GM23338 (cell line): ENCODE measurements at regions not wholly inside any gene's neighbourhood (a gene's known extent, or its start where the extent isn't known, plus 50 kb on each side); places are given as distances from the start of the nearest gene placed in this dataset.

ENCODE experiments used
- ATAC-seq: fragments of 200-7000 bp; cut with Tn5 transposase; 3 replicates; pipeline ENCODE4 v1.9.1; 2020
- DNase-seq: peaks from one replicate; pipeline ENCODE4 v3.0.0-alpha.2; 2015; ENCODE audit warnings: low spot score
- H2AFZ ChIP-seq: fragments of 200-600 bp; sonication (generic); 2 replicates; pipeline ENCODE4 v1.8.0; 2016; ENCODE audit warnings: antibody characterized with exemption, mild to moderate bottlenecking, moderate library complexity
- H3F3A ChIP-seq: fragments of 200-600 bp; sonication (generic); replicated peaks from 2 replicates; pipeline ENCODE4 v1.8.0; 2017; ENCODE audit warnings: antibody characterized with exemption, mixed run types, low read depth
- H3K27ac ChIP-seq: fragments of 200-600 bp; sonication (generic); 2 replicates; pipeline ENCODE4 v1.6.1; 2016; ENCODE audit warnings: low read depth
- H3K27me3 ChIP-seq: fragments of 200-600 bp; sonication (generic); 2 replicates; pipeline ENCODE4 v1.8.0; 2016; ENCODE audit warnings: mild to moderate bottlenecking, mixed run types, moderate library complexity; ENCODE audit not compliant: insufficient read depth
- H3K36me3 ChIP-seq: fragments of 200-600 bp; sonication (generic); 2 replicates; pipeline ENCODE4 v1.8.0; 2016; ENCODE audit warnings: mild to moderate bottlenecking; ENCODE audit not compliant: insufficient read depth
- H3K4me1 ChIP-seq: fragments of 200-600 bp; sonication (generic); 2 replicates; pipeline ENCODE4 v1.8.0; 2016; ENCODE audit warnings: mild to moderate bottlenecking, moderate library complexity; ENCODE audit not compliant: insufficient read depth
- H3K4me2 ChIP-seq: fragments of 200-600 bp; sonication (generic); 2 replicates; pipeline ENCODE4 v1.7.1; 2017; ENCODE audit warnings: mixed run types
- H3K4me3 ChIP-seq: fragments of 200-600 bp; sonication (generic); 2 replicates; pipeline ENCODE4 v1.6.1; 2016; ENCODE audit warnings: mixed run types
- H3K79me2 ChIP-seq: fragments of 200-600 bp; sonication (generic); replicated peaks from 2 replicates; pipeline ENCODE4 v1.8.0; 2017; ENCODE audit warnings: mild to moderate bottlenecking; ENCODE audit not compliant: insufficient read depth
- H3K9me2 ChIP-seq: fragments of 200-600 bp; sonication (generic); 2 replicates; pipeline ENCODE4 v1.8.0; 2017; ENCODE audit not compliant: insufficient read depth
- H4K20me1 ChIP-seq: fragments of 200-600 bp; sonication (generic); replicated peaks from 2 replicates; pipeline ENCODE4 v1.8.0; 2017; ENCODE audit warnings: mild to moderate bottlenecking; ENCODE audit not compliant: insufficient read depth
- H3K27ac Mint-ChIP-seq: 2 replicates; pipeline ENCODE4 v1.8.0; 2020; ENCODE audit warnings: inconsistent platforms, mild to moderate bottlenecking, moderate library complexity, mixed read lengths
- H3K27me3 Mint-ChIP-seq: 3 replicates; pipeline ENCODE4 v1.8.0; 2022; ENCODE audit warnings: low read depth, mild to moderate bottlenecking, moderate library complexity, mixed read lengths, inconsistent platforms; ENCODE audit not compliant: insufficient read depth, poor library complexity
- H3K36me3 Mint-ChIP-seq: 3 replicates; pipeline ENCODE4 v1.8.0; 2021; ENCODE audit warnings: low read depth, mild to moderate bottlenecking, inconsistent platforms, moderate library complexity, mixed read lengths
- H3K4me1 Mint-ChIP-seq: 3 replicates; pipeline ENCODE4 v1.8.0; 2020; ENCODE audit warnings: mild to moderate bottlenecking, inconsistent platforms, mixed read lengths
- H3K4me3 Mint-ChIP-seq: 3 replicates; pipeline ENCODE4 v1.8.0; 2021; ENCODE audit warnings: moderate library complexity, mild to moderate bottlenecking, inconsistent platforms, mixed read lengths
- H3K9me3 Mint-ChIP-seq: 3 replicates; pipeline ENCODE4 v1.8.0; 2020; ENCODE audit warnings: moderate library complexity, mild to moderate bottlenecking, inconsistent platforms, mixed read lengths
- CREB1 ChIP-seq: fragments of 250-450 bp; sonication (Bioruptor Pico); IDR thresholded peaks from 2 replicates; pipeline ENCODE4 v1.5.0; 2020; ENCODE audit warnings: low read depth, mild to moderate bottlenecking, moderate library complexity
- EZH2 ChIP-seq: fragments of 200-600 bp; sonication (generic); IDR thresholded peaks from one replicate; pipeline ENCODE4 v1.8.0; 2017; ENCODE audit warnings: antibody characterized with exemption, mild to moderate bottlenecking, low read depth; ENCODE audit not compliant: unreplicated experiment
- EZH2phosphoT487 ChIP-seq: fragments of 200-600 bp; sonication (generic); IDR thresholded peaks from one replicate; pipeline ENCODE4 v1.8.1; 2018; ENCODE audit warnings: antibody characterized with exemption; ENCODE audit not compliant: unreplicated experiment
- POLR2AphosphoS5 ChIP-seq: IDR thresholded peaks from 2 replicates; pipeline ENCODE4 v1.6.1; 2016; ENCODE audit warnings: antibody characterized with exemption, low read depth
- STAT1 ChIP-seq: IDR thresholded peaks from one replicate; pipeline ENCODE4 v1.6.1; 2016; ENCODE audit warnings: antibody characterized with exemption; ENCODE audit not compliant: unreplicated experiment
- ZNF114 ChIP-seq: fragments of 250-450 bp; sonication (Bioruptor Pico); IDR thresholded peaks from 2 replicates; pipeline ENCODE4 v1.5.0; 2020; ENCODE audit warnings: mild to moderate bottlenecking, moderate library complexity
- ZNF331 ChIP-seq: fragments of 250-450 bp; sonication (Bioruptor Pico); IDR thresholded peaks from 2 replicates; pipeline ENCODE4 v1.5.0; 2020; ENCODE audit warnings: low read depth, mild to moderate bottlenecking, moderate library complexity
- TF ChIP-seq, protein P1 (sequence below): IDR thresholded peaks from 2 replicates; pipeline ENCODE4 v1.6.1; 2016; ENCODE audit warnings: antibody characterized with exemption
- TF ChIP-seq, protein P2 (sequence below): fragments of 250-450 bp; sonication (Bioruptor Pico); IDR thresholded peaks from 2 replicates; pipeline ENCODE4 v1.5.0; 2020; ENCODE audit warnings: mild to moderate bottlenecking, moderate library complexity

DNA sequence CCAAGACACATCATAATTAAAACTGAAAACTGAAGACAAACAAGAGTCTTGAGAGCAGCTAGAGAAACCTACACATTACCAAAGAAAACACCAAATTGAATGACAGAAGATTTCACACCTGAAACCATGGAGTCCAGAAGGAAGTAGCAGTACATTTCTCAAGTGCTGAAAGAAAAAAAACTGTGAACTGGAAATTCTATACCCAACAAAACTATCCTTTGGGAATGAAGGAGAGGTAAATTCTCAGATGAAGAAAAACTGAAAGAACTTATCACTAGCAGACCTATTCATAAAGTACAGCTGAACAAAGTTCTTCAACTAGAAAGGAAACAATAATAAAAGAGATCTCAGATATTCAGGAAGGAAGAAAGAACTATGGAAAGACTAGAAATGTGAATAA is 198.7 kb upstream of the ZNF507 start:
- H3K9me2 ChIP-seq, result no peaks in the 10 kb centered on the region
- no peaks in the 10 kb centered on the region for H3F3A ChIP-seq
- no peak overlapping the region for H3K4me2 ChIP-seq
- peaks cover 4% of the 10 kb centered on the region; the same call in 1 of the 3 replicates for H3K36me3 Mint-ChIP-seq
- peaks cover 2% of the 10 kb centered on the region for H3K27me3 Mint-ChIP-seq
- DNase-seq, result no peak
- no peak overlapping the region for H3K27ac ChIP-seq
- peaks cover 5% of the 10 kb centered on the region for H3K36me3 ChIP-seq
- H3K4me3 Mint-ChIP-seq, result no peak overlapping the region
- H3K27me3 ChIP-seq, result no peaks in the 10 kb centered on the region
- H2AFZ ChIP-seq, result no peak overlapping the region
- no peak for TF ChIP-seq CREB1 (CRISPR knock-in tag)
- no peak for TF ChIP-seq STAT1
- TF ChIP-seq EZH2, result no peak
- no peak for TF ChIP-seq ZNF114 (CRISPR knock-in tag)
- TF ChIP-seq, protein P1, sequence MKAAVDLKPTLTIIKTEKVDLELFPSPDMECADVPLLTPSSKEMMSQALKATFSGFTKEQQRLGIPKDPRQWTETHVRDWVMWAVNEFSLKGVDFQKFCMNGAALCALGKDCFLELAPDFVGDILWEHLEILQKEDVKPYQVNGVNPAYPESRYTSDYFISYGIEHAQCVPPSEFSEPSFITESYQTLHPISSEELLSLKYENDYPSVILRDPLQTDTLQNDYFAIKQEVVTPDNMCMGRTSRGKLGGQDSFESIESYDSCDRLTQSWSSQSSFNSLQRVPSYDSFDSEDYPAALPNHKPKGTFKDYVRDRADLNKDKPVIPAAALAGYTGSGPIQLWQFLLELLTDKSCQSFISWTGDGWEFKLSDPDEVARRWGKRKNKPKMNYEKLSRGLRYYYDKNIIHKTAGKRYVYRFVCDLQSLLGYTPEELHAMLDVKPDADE, result no peak
- TF ChIP-seq POLR2AphosphoS5, result no peak
- H3K4me1 ChIP-seq, result no peaks in the 10 kb centered on the region
- ATAC-seq, result no peak
- H3K9me3 Mint-ChIP-seq, result peaks cover 25% of the 10 kb centered on the region
- H3K79me2 ChIP-seq, result no peaks in the 10 kb centered on the region
- H3K27ac Mint-ChIP-seq, result no peak overlapping the region
- no peak overlapping the region for H3K4me3 ChIP-seq
- no peaks in the 10 kb centered on the region for H4K20me1 ChIP-seq
- no peaks in the 10 kb centered on the region for H3K4me1 Mint-ChIP-seq

DNA sequence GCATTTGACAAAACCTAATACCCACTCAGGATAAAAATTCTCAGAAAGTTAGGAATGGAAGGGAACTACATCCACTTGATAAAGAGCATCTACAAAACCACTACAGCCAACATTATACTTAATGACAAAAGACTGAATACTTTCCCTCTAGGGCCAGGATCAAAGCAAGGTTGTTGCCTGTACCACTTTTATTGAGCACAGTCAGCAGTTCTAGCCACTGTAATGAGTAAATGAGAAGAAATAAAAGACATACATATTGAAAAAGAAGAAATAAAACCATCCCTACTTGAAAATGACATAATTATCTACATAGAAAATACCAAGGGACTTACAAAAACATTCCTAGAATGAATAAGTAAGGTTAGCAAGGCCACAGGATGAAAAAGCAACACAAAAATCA is 194.8 kb upstream of the ZNF507 start:
- Histone ChIP-seq H3K4me2 (no peak overlapping the region), H2AFZ (no peak overlapping the region), H3K36me3 (peaks cover 5% of the 10 kb centered on the region), H3K27ac (no peak overlapping the region), H3F3A (no peaks in the 10 kb centered on the region), H3K4me1 (no peaks in the 10 kb centered on the region), H4K20me1 (no peaks in the 10 kb centered on the region), H3K79me2 (no peaks in the 10 kb centered on the region), H3K27me3 (no peaks in the 10 kb centered on the region), H3K4me3 (no peak overlapping the region), H3K9me2 (no peaks in the 10 kb centered on the region)
- H3K27me3 Mint-ChIP-seq, result no peaks in the 10 kb centered on the region
- peaks cover 4% of the 10 kb centered on the region; the same call in 1 of the 3 replicates for H3K36me3 Mint-ChIP-seq
- no peak overlapping the region for H3K4me3 Mint-ChIP-seq
- DNase-seq (no peak), ATAC-seq (no peak)
- H3K9me3 Mint-ChIP-seq, result peaks cover 24% of the 10 kb centered on the region
- H3K4me1 Mint-ChIP-seq, result no peaks in the 10 kb centered on the region
- TF ChIP-seq CREB1 (CRISPR knock-in tag) (no peak), ZNF331 (CRISPR knock-in tag) (no peak), EZH2 (no peak)
- no peak overlapping the region for H3K27ac Mint-ChIP-seq

DNA sequence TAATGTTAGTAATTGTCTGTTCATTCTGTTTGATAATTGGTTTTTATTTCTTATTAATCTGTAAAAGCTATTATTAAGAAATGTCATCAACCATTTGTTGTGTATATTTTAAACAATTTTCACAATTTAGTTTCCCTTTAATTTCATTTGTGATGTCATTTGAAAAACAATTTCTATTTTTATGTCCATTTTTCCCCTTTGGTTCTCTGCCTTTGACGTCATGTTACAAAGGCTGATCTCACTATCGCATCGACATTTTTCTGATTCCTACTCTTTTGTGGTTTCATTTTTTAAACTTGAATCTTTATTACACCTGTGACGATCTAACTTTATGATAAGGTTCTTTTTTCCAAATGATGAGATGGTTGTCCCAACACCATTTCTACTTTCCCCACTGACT is 191.0 kb upstream of the ZNF507 start:
- no peaks in the 10 kb centered on the region for H3K27me3 Mint-ChIP-seq
- Histone ChIP-seq H4K20me1 (no peaks in the 10 kb centered on the region), H3K9me2 (no peaks in the 10 kb centered on the region), H3K4me1 (no peaks in the 10 kb centered on the region), H3K4me2 (no peak overlapping the region), H2AFZ (no peak overlapping the region), H3K79me2 (no peaks in the 10 kb centered on the region), H3K4me3 (no peak overlapping the region), H3K27ac (no peak overlapping the region), H3K36me3 (no peaks in the 10 kb centered on the region), H3K27me3 (no peaks in the 10 kb centered on the region), H3F3A (no peaks in the 10 kb centered on the region)
- no peaks in the 10 kb centered on the region for H3K4me1 Mint-ChIP-seq
- no peaks in the 10 kb centered on the region; the same call in 1 of the 3 replicates for H3K9me3 Mint-ChIP-seq
- no peaks in the 10 kb centered on the region for H3K36me3 Mint-ChIP-seq
- no peak overlapping the region for H3K27ac Mint-ChIP-seq
- H3K4me3 Mint-ChIP-seq, result no peak overlapping the region
- no peak for ATAC-seq
- DNase-seq, result no peak
- TF ChIP-seq EZH2 (no peak), ZNF331 (CRISPR knock-in tag) (no peak), STAT1 (no peak), EZH2phosphoT487 (no peak)
- TF ChIP-seq, protein P2, sequence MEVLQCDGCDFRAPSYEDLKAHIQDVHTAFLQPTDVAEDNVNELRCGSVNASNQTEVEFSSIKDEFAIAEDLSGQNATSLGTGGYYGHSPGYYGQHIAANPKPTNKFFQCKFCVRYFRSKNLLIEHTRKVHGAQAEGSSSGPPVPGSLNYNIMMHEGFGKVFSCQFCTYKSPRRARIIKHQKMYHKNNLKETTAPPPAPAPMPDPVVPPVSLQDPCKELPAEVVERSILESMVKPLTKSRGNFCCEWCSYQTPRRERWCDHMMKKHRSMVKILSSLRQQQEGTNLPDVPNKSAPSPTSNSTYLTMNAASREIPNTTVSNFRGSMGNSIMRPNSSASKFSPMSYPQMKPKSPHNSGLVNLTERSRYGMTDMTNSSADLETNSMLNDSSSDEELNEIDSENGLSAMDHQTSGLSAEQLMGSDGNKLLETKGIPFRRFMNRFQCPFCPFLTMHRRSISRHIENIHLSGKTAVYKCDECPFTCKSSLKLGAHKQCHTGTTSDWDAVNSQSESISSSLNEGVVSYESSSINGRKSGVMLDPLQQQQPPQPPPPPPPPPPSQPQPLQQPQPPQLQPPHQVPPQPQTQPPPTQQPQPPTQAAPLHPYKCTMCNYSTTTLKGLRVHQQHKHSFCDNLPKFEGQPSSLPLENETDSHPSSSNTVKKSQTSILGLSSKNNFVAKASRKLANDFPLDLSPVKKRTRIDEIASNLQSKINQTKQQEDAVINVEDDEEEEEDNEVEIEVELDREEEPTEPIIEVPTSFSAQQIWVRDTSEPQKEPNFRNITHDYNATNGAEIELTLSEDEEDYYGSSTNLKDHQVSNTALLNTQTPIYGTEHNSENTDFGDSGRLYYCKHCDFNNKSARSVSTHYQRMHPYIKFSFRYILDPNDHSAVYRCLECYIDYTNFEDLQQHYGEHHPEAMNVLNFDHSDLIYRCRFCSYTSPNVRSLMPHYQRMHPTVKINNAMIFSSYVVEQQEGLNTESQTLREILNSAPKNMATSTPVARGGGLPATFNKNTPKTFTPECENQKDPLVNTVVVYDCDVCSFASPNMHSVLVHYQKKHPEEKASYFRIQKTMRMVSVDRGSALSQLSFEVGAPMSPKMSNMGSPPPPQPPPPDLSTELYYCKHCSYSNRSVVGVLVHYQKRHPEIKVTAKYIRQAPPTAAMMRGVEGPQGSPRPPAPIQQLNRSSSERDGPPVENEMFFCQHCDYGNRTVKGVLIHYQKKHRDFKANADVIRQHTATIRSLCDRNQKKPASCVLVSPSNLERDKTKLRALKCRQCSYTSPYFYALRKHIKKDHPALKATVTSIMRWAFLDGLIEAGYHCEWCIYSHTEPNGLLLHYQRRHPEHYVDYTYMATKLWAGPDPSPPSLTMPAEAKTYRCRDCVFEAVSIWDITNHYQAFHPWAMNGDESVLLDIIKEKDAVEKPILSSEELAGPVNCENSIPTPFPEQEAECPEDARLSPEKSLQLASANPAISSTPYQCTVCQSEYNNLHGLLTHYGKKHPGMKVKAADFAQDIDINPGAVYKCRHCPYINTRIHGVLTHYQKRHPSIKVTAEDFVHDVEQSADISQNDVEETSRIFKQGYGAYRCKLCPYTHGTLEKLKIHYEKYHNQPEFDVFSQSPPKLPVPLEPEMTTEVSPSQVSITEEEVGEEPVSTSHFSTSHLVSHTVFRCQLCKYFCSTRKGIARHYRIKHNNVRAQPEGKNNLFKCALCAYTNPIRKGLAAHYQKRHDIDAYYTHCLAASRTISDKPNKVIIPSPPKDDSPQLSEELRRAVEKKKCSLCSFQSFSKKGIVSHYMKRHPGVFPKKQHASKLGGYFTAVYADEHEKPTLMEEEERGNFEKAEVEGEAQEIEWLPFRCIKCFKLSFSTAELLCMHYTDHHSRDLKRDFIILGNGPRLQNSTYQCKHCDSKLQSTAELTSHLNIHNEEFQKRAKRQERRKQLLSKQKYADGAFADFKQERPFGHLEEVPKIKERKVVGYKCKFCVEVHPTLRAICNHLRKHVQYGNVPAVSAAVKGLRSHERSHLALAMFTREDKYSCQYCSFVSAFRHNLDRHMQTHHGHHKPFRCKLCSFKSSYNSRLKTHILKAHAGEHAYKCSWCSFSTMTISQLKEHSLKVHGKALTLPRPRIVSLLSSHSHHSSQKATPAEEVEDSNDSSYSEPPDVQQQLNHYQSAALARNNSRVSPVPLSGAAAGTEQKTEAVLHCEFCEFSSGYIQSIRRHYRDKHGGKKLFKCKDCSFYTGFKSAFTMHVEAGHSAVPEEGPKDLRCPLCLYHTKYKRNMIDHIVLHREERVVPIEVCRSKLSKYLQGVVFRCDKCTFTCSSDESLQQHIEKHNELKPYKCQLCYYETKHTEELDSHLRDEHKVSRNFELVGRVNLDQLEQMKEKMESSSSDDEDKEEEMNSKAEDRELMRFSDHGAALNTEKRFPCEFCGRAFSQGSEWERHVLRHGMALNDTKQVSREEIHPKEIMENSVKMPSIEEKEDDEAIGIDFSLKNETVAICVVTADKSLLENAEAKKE (CRISPR knock-in tag), result no peak
